ENCODE measurements at regions not wholly inside any gene's neighbourhood (a gene's known extent, or its start where the extent isn't known, plus 50 kb on each side); places are given as distances from the start of the nearest gene placed in this dataset.
"Not testable (repeated sequence)": the region's sequence is repeated elsewhere in the genome, so short reads cannot be mapped to it uniquely, and the experiment has no call there.

DNA sequence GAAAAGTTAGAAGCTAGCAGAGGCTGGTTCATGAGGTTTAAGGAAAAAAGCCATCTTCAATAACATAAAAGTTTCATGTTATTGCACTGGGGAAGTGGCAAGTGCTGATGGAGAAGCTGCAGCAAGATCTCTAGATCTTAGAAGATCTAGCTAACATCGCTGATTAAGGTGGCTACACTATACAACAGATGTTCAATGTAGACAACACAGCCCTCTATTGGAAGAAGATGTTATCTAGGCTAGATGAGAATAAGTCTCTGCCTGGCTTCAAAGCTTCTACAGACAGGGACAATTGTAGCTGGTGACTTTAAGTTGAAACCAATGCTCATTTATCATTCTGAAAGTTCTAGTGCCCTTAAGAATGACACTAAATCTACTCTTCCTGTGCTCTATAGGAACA, 310.3 kb downstream of the KLF13 start:
- H3K27me3 Mint-ChIP-seq (ENCODE audit: low read depth), result peaks cover 18% of the 10 kb centered on the region
- H3K27ac Mint-ChIP-seq; H3K9me3 Mint-ChIP-seq; DNase-seq (ENCODE audit: low spot score); H3K36me3 Mint-ChIP-seq (ENCODE audit: low read depth); H3K4me1 Mint-ChIP-seq (ENCODE audit: low read depth); H3K4me3 Mint-ChIP-seq: not testable (repeated sequence)

DNA sequence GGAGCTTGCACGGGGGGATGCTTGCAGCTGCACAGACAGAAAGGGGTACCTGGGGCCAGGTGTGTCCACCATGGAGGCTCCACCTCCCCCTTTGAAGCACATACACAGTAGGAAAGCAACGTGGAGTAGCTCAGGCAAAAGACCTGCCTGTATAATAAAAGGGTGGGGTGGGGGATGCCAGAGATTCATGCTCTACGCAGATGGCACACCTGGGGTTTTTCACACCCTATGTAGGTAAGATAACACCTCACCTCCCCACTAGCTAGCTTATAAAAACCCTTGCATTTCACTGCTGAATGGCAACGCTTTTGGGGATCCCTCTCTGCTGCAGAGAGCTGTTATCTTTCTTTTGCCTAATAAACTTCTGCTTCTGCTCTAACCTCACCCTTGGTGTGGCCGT, 317.3 kb downstream of the KLF13 start:
- H3K27ac Mint-ChIP-seq; H3K9me3 Mint-ChIP-seq; H3K36me3 Mint-ChIP-seq (ENCODE audit: low read depth); H3K4me1 Mint-ChIP-seq (ENCODE audit: low read depth); H3K4me3 Mint-ChIP-seq; DNase-seq (ENCODE audit: low spot score): not testable (repeated sequence)
- peaks cover 20% of the 10 kb centered on the region for H3K27me3 Mint-ChIP-seq (ENCODE audit: low read depth)

DNA sequence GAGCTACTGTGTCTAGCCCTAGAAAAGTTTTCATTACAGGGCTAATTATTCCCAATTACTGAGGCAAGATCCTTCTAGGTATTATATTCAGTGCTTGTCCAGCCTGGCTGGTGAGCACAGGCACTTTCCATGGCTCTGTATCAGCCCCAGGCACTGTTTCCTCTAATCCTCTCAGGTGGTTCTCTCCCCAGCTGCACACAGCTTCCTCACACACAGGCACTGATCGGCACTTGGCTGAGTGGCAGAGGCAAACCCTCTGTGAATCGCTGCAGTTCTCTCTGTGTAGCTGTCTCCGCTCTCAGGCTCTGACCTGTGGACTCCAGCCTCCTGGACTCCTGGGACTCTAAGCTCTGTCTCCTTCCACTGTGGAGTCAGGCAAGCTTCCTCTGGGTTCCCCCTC, 318.1 kb downstream of the KLF13 start:
- not testable (repeated sequence) for H3K36me3 Mint-ChIP-seq (ENCODE audit: low read depth); H3K4me3 Mint-ChIP-seq; H3K27ac Mint-ChIP-seq; H3K4me1 Mint-ChIP-seq (ENCODE audit: low read depth); H3K9me3 Mint-ChIP-seq; DNase-seq (ENCODE audit: low spot score)
- peaks cover 17% of the 10 kb centered on the region for H3K27me3 Mint-ChIP-seq (ENCODE audit: low read depth)

- not testable (repeated sequence) for H3K4me3 Mint-ChIP-seq; H3K4me1 Mint-ChIP-seq (ENCODE audit: low read depth); DNase-seq (ENCODE audit: low spot score); H3K9me3 Mint-ChIP-seq; H3K27ac Mint-ChIP-seq; H3K27me3 Mint-ChIP-seq (ENCODE audit: low read depth); H3K36me3 Mint-ChIP-seq (ENCODE audit: low read depth)
These were observed 320.7 kb downstream of the KLF13 start for GRCh38 chr15:31647337-31647826.

DNA sequence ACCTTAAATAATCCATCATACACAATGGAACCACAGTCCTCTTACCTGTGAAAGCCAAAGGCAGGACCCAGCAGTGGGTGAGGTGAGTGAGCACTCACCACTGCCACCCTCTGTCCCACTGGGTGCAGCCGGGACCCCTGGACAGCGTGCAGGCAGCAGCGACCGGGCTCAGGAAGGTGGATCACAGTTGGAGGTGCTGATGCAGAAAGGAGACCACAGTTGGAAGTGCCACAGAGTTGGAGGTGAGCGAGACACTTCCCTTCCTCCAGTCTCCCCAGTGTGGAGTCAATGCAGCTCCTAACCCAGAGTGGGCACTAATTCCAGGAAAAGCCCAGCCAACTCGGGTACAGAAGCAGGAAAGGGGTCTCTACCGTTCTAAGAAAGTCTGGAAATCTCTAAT, 323.0 kb downstream of the KLF13 start:
- H3K4me3 Mint-ChIP-seq; H3K27me3 Mint-ChIP-seq (ENCODE audit: low read depth): not testable (repeated sequence)

DNA sequence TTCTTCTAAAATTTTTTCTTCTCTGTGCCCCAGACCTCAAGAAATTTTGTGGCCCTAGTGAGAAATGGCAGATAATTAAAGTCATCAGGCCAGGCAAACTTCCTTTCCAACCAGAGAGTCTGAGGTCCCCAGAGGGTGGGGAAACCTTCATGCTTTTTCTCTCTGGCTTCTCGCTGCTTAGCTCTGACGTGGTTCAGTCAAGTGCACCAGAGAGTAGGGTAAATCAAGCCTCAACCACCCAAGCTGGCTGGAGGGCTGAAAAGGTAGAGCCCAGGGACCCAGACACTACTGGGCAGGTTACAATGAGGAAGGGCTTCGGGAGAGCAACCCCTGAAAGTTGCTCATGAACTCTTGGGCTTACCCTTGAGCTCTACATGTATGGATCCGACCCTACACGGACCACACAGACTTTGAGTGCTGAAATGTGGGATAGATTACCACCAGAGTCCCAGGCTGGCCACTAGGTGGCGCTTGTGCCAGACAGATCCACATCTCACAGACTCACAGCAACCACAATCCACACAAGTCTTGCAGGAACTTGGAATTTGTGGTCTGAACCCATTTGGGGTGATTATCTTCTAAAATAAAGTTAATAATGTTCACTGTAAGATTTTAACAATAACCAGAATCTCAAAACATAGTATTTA, 323.5 kb downstream of the KLF13 start:
- not testable (repeated sequence) for H3K4me3 Mint-ChIP-seq; H3K36me3 Mint-ChIP-seq (ENCODE audit: low read depth); H3K27ac Mint-ChIP-seq; H3K9me3 Mint-ChIP-seq; H3K27me3 Mint-ChIP-seq (ENCODE audit: low read depth); H3K4me1 Mint-ChIP-seq (ENCODE audit: low read depth)
- DNase-seq (ENCODE audit: low spot score), result peak; percentile 37

More for the DNA sequence above, 323.0 kb downstream of the KLF13 start:
- H3K9me3 Mint-ChIP-seq; H3K27ac Mint-ChIP-seq; DNase-seq (ENCODE audit: low spot score); H3K36me3 Mint-ChIP-seq (ENCODE audit: low read depth); H3K4me1 Mint-ChIP-seq (ENCODE audit: low read depth): not testable (repeated sequence)

- H3K9me3 Mint-ChIP-seq; H3K36me3 Mint-ChIP-seq (ENCODE audit: low read depth); H3K27ac Mint-ChIP-seq; DNase-seq (ENCODE audit: low spot score); H3K4me3 Mint-ChIP-seq; H3K4me1 Mint-ChIP-seq (ENCODE audit: low read depth); H3K27me3 Mint-ChIP-seq (ENCODE audit: low read depth): not testable (repeated sequence)
These were observed 330.3 kb downstream of the KLF13 start for GRCh38 chr15:31656915-31657314.

DNA sequence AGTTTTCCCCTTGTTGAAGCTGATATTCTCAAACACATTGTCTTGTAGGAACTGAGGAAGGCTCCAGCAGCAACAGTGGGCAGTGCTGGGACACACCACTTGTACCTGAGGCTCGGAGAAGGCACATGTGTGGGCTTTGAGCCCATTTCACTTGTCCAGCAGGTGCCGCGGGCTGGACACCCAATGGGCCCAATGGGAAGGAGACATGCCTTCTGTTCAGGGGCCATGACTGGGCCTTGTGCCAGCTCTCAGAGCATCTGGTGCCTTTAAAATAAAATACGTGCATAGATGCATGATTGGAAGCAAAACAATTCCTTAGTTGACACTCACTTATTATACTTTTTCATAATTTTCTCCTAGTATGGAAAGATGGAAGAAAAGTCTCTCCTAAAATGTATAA, 334.2 kb downstream of the KLF13 start:
- Mint-ChIP-seq H3K36me3 (ENCODE audit: low read depth) (no peaks in the 10 kb centered on the region), H3K4me1 (ENCODE audit: low read depth) (no peaks in the 10 kb centered on the region), H3K9me3 (no peaks in the 10 kb centered on the region), H3K27ac (no peak overlapping the region), H3K27me3 (ENCODE audit: low read depth) (no peaks in the 10 kb centered on the region), H3K4me3 (no peak overlapping the region)
- DNase-seq (ENCODE audit: low spot score), result no peak

DNA sequence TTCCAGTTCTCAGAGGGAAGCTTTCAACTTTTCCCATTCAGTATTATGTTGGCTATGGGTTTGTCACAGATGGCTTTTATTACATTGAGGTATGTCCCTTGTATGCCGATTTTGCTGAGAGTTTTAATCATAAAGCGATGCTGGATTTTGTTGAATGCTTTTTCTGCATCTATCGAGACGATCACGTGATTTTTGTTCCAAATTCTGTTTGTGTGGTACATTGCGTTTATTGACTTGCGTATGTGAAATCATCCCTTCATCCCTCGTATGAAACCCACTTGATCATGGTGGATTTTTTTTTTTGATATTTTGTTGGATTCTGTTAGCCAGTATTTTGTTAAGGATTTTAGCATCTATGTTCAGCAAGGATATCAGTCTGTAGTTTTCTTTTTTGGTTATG, 339.1 kb downstream of the KLF13 start:
- not testable (repeated sequence) for H3K36me3 Mint-ChIP-seq (ENCODE audit: low read depth); H3K27me3 Mint-ChIP-seq (ENCODE audit: low read depth); H3K9me3 Mint-ChIP-seq; H3K27ac Mint-ChIP-seq; H3K4me1 Mint-ChIP-seq (ENCODE audit: low read depth); DNase-seq (ENCODE audit: low spot score); H3K4me3 Mint-ChIP-seq

DNA sequence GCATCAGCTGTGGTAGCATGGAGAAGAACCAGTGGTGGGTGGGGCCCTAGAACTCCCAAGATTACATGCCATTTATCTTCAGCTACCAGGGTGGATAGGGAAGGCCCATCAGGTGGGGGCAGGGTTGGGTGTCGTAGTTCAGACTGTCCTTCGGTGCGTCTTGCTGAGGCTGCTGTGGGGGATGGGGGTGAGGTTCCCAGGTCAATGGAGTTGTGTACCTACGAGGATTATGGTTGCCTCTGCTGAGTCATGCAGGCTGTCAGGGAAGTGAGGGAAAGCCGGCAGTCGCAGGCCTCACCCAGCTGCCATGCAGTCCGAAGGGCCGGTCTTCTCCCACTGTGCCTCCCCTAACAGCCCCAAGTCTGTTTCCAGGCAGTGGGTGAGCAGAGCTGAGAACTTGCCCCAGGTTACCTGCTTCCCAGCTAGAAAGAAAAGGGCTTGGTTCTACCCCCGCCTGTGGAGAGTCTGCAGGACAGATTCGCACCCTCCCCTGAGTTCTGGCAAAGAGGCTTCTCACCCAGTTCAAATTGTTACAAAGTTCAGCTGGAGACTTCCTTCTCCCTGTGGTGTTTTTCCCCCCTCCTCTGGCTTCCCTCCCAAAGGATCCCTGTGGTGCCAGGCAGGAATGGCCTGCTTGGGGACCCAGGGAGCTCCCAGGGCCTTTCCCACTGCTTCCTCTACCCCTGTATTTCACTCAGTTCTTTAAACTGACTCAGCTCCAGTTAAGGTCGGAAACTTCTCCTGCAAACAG, 342.7 kb downstream of the KLF13 start:
- H3K4me3 Mint-ChIP-seq; H3K9me3 Mint-ChIP-seq; H3K36me3 Mint-ChIP-seq (ENCODE audit: low read depth); H3K27me3 Mint-ChIP-seq (ENCODE audit: low read depth); H3K27ac Mint-ChIP-seq; H3K4me1 Mint-ChIP-seq (ENCODE audit: low read depth); DNase-seq (ENCODE audit: low spot score): not testable (repeated sequence)

DNA sequence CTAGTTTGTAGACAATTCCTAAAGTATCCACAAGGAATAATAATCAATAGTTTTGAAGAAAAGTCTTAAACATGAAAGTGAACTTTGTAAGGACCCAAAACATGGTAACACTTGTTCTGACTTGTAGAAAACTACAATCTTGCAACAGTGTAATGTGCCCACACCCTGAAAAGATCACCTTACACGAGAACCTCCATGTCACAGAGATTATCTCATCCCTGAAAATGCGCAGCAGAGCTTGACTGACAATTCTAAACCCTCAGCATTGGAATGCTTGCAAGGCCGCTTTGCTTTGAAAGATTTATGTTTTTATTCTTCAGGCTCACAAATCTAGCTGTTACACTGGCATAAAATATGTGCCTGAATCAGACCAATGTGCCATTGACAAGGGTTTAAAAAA, 346.6 kb downstream of the KLF13 start:
- DNase-seq (ENCODE audit: low spot score); H3K27ac Mint-ChIP-seq; H3K4me1 Mint-ChIP-seq (ENCODE audit: low read depth); H3K9me3 Mint-ChIP-seq; H3K36me3 Mint-ChIP-seq (ENCODE audit: low read depth); H3K4me3 Mint-ChIP-seq; H3K27me3 Mint-ChIP-seq (ENCODE audit: low read depth): not testable (repeated sequence)

DNA sequence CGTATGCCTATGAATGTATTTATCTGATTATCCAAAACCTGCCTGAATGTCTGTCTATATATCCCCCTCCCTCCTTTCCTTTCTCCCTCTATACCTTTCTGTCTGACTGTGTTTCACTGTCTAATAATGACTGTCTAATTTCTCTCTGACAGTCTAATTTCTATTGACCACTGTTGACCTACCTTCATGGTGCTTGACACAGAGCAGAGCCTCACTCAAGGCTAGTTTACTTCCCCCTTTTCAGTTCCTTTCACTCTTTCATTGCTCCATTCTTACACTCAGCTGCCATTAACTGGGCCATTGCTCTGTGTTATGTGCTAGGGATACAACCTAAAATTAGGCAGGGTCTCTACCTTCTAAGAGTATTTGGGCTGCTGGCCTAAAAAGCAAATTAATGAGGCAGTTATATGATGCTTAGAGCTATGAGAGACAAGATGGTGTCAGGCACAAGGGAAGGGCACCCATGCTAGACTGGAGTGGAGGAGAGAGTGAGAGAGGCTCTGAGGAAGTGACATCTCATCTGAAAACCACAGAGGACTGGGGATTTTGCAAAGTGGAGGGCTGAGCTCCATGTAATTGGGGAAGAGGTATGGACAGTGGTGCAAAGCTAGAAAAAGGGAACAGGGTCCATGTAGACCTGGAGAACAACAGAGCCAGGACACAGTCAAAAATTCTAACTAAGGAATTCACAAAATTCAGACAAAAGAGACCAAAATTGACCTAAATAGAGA, 348.6 kb upstream of the CHRNA7 start:
- not testable (repeated sequence) for DNase-seq (ENCODE audit: low spot score); H3K9me3 Mint-ChIP-seq; H3K27ac Mint-ChIP-seq; H3K4me3 Mint-ChIP-seq; H3K36me3 Mint-ChIP-seq (ENCODE audit: low read depth); H3K4me1 Mint-ChIP-seq (ENCODE audit: low read depth); H3K27me3 Mint-ChIP-seq (ENCODE audit: low read depth)

- DNase-seq (ENCODE audit: low spot score); H3K4me1 Mint-ChIP-seq (ENCODE audit: low read depth); H3K27me3 Mint-ChIP-seq (ENCODE audit: low read depth); H3K9me3 Mint-ChIP-seq; H3K36me3 Mint-ChIP-seq (ENCODE audit: low read depth); H3K27ac Mint-ChIP-seq; H3K4me3 Mint-ChIP-seq: not testable (repeated sequence)
These were observed 343.2 kb upstream of the CHRNA7 start for GRCh38 chr15:31687088-31687487.

DNA sequence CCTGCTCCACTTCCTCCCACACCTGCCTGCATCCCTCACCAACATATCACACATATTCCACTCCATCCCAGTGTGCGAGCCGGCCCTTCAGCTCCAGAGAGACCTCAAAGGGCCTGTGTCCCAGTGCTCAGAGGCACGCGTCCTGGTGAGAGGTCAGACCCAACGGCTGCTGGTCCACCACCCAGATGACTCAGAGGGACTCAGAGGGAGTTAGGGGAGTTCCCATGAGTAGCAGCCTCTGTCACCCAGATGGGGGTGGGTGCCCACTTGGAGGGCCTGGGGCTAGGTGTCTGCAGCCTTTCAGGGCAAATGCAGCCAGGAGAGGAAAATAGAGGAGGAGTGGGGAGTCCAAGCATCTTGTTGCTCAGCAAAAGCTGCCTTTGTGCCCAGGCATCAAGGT, 333.8 kb upstream of the CHRNA7 start:
- not testable (repeated sequence) for H3K27me3 Mint-ChIP-seq (ENCODE audit: low read depth); H3K9me3 Mint-ChIP-seq; H3K4me3 Mint-ChIP-seq; H3K36me3 Mint-ChIP-seq (ENCODE audit: low read depth); H3K27ac Mint-ChIP-seq; H3K4me1 Mint-ChIP-seq (ENCODE audit: low read depth); DNase-seq (ENCODE audit: low spot score)

Data from T-helper 2 cell treated with Interferon-gamma antibody and Interleukin-4, amounts not matched to agents 5 μg/mL and 100 μg/mL, for 36 hours (primary cell).